ENCODE measurements at regions not wholly inside any gene's neighbourhood (a gene's known extent, or its start where the extent isn't known, plus 50 kb on each side); places are given as distances from the start of the nearest gene placed in this dataset.

GRCh38 chr2:176931588-176932563 lies 280.7 kb upstream of the HNRNPA3 start:
- Mint-ChIP-seq H3K36me3 (no peaks in the 10 kb centered on the region), H3K27me3 (ENCODE audit: low read depth in 2 of 2) (no peaks in the 10 kb centered on the region), H3K4me3 (peak overlapping the region; percentile 75), H3K27ac (peak overlapping the region; percentile 87 to 91), H3K9me3 (no peaks in the 10 kb centered on the region), H3K4me1 (peaks cover 14 to 16% of the 10 kb centered on the region in 2 donors)
- ATAC-seq (peak; percentile 93 to 97 (median 97)), DNase-seq (peak; percentile 30 to 75)
- H3K4me1 ChIP-seq (ENCODE audit: control insufficient read depth, insufficient read depth, low read length), result peaks cover 4% of the 10 kb centered on the region
- H3K9me3 ChIP-seq (ENCODE audit: control insufficient read depth, insufficient read depth, low read length), result no peaks in the 10 kb centered on the region
- H3K27me3 ChIP-seq (ENCODE audit: control insufficient read depth, insufficient read depth, low read length), result no peaks in the 10 kb centered on the region
- TF ChIP-seq CTCF (IDR thresholded peaks at IDR 0.05), result no peak
- H3K36me3 ChIP-seq (ENCODE audit: control insufficient read depth, insufficient read depth, low read length), result no peaks in the 10 kb centered on the region
- H3K4me3 ChIP-seq (ENCODE audit: low read length), result no peak overlapping the region
- intact Hi-C loops (cut with micrococcal nuclease), result loop anchor here (2.0 to 10.0 kb wide), 2 partner anchors 79 to 333 kb away; partner anchors contain the start of gene NFE2L2
- H3K27ac ChIP-seq (ENCODE audit: low read length), result peak overlapping the region; percentile 58
- WGBS (ENCODE audit: insufficient coverage), result 52% methylated on average over 6 of the region's 8 CpGs

- no peaks in the 10 kb centered on the region for H3K9me3 ChIP-seq (ENCODE audit: control insufficient read depth, insufficient read depth, low read length)
- WGBS (ENCODE audit: insufficient coverage), result over 99% methylated on average over 5 of the region's 5 CpGs
- Mint-ChIP-seq H3K27ac (no peak overlapping the region), H3K36me3 (no peaks in the 10 kb centered on the region), H3K9me3 (peaks cover 0 to 2% of the 10 kb centered on the region in 2 donors), H3K4me1 (peaks cover 16 to 18% of the 10 kb centered on the region in 2 donors), H3K27me3 (ENCODE audit: low read depth in 2 of 2) (no peaks in the 10 kb centered on the region), H3K4me3 (no peak overlapping the region)
- H3K4me3 ChIP-seq (ENCODE audit: low read length), result no peak overlapping the region
- H3K36me3 ChIP-seq (ENCODE audit: control insufficient read depth, insufficient read depth, low read length), result no peaks in the 10 kb centered on the region
- intact Hi-C loops (cut with micrococcal nuclease), result loop anchor here (10.0 kb wide), 1 partner anchor 331 kb away; the partner anchor contains the start of gene NFE2L2
- no peak for TF ChIP-seq CTCF (IDR thresholded peaks at IDR 0.05)
- no peaks in the 10 kb centered on the region for H3K27me3 ChIP-seq (ENCODE audit: control insufficient read depth, insufficient read depth, low read length)
- H3K27ac ChIP-seq (ENCODE audit: low read length), result no peak overlapping the region
- peaks cover 4% of the 10 kb centered on the region for H3K4me1 ChIP-seq (ENCODE audit: control insufficient read depth, insufficient read depth, low read length)
- ATAC-seq (no peak), DNase-seq (no peak)
These were observed 278.5 kb upstream of the HNRNPA3 start for GRCh38 chr2:176934131-176934530.

- ATAC-seq, result no peak
- no peak overlapping the region for H3K4me3 ChIP-seq (ENCODE audit: low read length)
- H3K4me1 ChIP-seq (ENCODE audit: control insufficient read depth, insufficient read depth, low read length), result peaks cover 4% of the 10 kb centered on the region
- Mint-ChIP-seq H3K4me1 (peaks cover 16 to 18% of the 10 kb centered on the region in 2 donors), H3K27me3 (ENCODE audit: low read depth in 2 of 2) (peaks cover 0 to 2% of the 10 kb centered on the region in 2 donors), H3K9me3 (peaks cover 0 to 2% of the 10 kb centered on the region in 2 donors), H3K4me3 (no peak overlapping the region), H3K36me3 (no peaks in the 10 kb centered on the region), H3K27ac (no peak overlapping the region)
- no peak overlapping the region for H3K27ac ChIP-seq (ENCODE audit: low read length)
- intact Hi-C loops (cut with micrococcal nuclease), result loop anchor here (10.0 kb wide), 1 partner anchor 330 kb away; the partner anchor contains the start of gene NFE2L2
- H3K36me3 ChIP-seq (ENCODE audit: control insufficient read depth, insufficient read depth, low read length), result no peaks in the 10 kb centered on the region
- no peaks in the 10 kb centered on the region for H3K27me3 ChIP-seq (ENCODE audit: control insufficient read depth, insufficient read depth, low read length)
- H3K9me3 ChIP-seq (ENCODE audit: control insufficient read depth, insufficient read depth, low read length), result no peaks in the 10 kb centered on the region
- DNase-seq, result no peak
- no peak for TF ChIP-seq CTCF (IDR thresholded peaks at IDR 0.05)
- WGBS (ENCODE audit: insufficient coverage), result 96% methylated on average over 7 of the region's 7 CpGs
These were observed 277.7 kb upstream of the HNRNPA3 start for GRCh38 chr2:176934869-176935415.

All from natural killer cell (primary cell).